GM19452 (cell line): ENCODE measurements at regions not wholly inside any gene's neighbourhood (a gene's known extent, or its start where the extent isn't known, plus 50 kb on each side); places are given as distances from the start of the nearest gene placed in this dataset.
"Not testable (repeated sequence)": the region's sequence is repeated elsewhere in the genome, so short reads cannot be mapped to it uniquely, and the experiment has no call there.

ENCODE experiments used
- ATAC-seq: cut with Tn5 transposase; IDR thresholded peaks from one replicate; pipeline ENCODE4 v1.9.1; 2021; ENCODE audit not compliant: unreplicated experiment

GRCh38 chr1:144516172-144516571, 54.7 kb upstream of the NBPF15 start:
- not testable (repeated sequence) for ATAC-seq

DNA sequence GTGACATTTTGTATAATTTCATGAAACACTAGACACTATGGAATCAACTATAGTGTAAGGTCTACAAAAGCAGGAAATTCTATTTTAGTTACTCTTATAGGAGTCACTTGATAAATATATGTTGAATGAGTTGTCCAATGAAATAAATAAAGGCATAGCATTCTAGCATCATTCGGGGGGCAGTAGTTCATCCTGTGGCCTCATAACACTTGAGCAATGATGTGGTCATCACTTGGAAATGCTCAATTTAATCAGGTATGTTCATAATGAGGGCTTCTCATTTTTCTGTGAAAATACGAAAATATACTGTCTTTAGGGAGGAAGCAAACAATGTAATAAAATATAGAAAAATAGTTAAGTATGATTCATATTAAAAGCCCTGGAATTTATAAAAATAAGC, 55.4 kb upstream of the NBPF15 start:
- not testable (repeated sequence) for ATAC-seq

GRCh38 chr1:144518439-144518838, 57.0 kb upstream of the NBPF15 start:
- not testable (repeated sequence) for ATAC-seq

- not testable (repeated sequence) for ATAC-seq
Observed at GRCh38 chr1:144519528-144520189, 58.2 kb upstream of the NBPF15 start.

DNA sequence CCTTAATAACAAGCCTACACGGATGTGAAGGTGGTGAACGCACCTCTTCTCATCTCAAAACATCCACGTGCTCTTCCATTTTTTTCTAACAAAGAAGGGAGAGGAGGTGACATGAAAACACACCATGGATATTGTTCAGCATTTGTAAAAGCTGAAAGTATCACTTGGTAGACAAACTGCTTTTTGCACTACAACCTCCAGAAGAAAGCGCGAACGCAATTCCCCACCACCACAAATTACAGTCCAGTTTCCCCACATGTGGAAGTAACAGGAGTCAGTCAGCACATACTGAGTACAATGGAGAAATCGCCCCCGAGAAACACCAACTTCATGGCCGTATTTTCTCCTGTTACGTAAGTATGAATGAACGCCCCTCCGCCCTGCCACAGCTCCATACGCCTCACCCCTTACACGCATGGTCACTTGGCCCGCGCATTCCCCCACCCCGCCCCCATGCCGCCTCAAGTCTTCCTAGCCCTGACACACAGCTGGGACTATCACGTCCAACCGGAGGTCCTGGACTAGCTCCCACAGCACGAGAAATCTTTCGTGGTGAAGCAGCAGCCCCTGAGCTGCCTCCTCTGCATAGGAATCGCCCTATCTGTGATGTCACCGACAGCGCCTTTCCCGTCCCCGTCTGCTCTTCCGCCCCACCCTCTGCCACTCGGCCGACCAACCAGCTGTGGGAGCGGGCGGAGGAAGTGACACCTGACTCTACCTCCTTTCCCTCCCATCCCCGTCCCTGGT, 62.4 kb upstream of the NBPF15 start:
- peak; percentile 87 for ATAC-seq

- not testable (repeated sequence) for ATAC-seq
Observed at GRCh38 chr1:144532156-144532607, 60.5 kb upstream of the PPIAL4F start.

DNA sequence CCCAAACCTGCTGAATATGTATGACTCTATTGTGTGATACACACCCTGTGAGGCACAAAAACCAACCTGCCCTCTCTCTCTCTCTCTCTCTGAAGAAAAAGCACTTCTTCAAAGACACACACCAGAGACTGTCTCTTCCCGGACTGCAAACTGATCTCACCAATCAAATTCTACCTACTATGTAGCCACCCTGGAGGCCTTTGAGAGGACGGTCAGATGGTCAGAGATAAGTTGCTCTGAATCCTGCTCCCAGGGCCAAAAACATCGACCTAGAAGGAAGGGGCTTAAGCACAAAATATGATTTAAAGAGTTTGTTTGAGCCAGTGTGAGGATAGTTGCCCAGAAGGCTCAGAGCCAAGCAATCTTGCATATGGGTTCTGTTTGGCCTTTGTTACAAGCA, 59.2 kb upstream of the PPIAL4F start:
- ATAC-seq: not testable (repeated sequence)

- ATAC-seq: not testable (repeated sequence)
Observed at GRCh38 chr1:144534286-144534685, 58.4 kb upstream of the PPIAL4F start.

GRCh38 chr1:144536677-144537076, 56.0 kb upstream of the PPIAL4F start:
- not testable (repeated sequence) for ATAC-seq

DNA sequence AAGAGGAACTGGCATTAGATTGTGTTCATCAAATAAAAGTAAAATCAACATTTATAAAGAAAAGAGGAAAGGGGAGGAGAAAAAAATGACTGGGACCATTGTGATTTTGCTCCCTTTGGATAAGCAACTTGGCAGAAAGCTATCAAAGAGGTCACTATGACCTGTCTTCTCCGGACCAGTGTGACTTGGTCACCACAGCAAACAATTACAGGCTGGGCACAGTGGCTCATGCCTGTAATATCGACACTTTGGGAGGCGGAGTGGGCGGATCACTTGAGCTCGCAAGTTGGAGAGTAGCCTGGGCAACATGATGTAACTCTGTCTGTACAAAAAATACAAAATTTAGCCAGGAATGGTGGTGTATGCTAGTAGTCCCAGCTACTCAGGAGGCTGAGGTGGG, 55.5 kb upstream of the PPIAL4F start:
- not testable (repeated sequence) for ATAC-seq

- not testable (repeated sequence) for ATAC-seq
Observed at GRCh38 chr1:144538736-144539135, 54.0 kb upstream of the PPIAL4F start.

DNA sequence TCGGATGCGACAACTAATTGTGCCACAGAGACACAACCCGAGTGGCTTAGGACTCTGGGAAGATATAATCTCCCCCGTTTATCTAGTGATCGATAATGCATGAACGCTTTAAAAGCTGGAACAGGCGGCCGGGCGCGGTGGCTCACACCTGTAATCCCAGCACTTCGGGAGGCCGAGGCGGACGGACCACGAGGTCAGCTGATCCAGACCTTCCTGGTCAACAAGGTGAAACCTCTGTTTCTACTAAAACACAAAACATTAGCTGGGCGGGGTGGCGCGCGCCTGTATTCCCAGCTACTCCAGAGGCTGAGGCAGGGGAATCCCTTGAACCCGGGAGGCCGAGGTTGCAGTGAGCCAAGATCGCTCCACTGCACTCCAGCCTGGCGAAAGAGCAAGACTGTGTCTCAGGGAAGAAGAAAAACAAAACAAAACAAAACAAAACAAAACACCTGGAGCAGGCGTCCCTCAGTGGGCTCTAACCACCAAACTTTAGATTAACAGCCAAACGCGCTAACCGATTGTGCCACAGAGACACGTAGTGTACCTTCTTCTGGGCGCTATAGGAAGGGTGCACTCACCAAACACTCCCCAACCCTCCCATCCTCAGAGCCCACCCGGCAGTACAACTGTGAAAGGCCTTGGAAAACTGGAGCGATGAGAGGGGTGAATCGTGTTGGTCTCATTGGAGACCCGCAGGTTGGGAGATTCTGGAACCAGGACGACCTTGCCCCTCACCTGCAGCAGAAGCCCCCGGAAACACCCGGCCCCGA, 53.3 kb upstream of the PPIAL4F start:
- not testable (repeated sequence) for ATAC-seq
